ENCODE measurements at regions not wholly inside any gene's neighbourhood (a gene's known extent, or its start where the extent isn't known, plus 50 kb on each side); places are given as distances from the start of the nearest gene placed in this dataset.
"Not testable (repeated sequence)": the region's sequence is repeated elsewhere in the genome, so short reads cannot be mapped to it uniquely, and the experiment has no call there.

DNA sequence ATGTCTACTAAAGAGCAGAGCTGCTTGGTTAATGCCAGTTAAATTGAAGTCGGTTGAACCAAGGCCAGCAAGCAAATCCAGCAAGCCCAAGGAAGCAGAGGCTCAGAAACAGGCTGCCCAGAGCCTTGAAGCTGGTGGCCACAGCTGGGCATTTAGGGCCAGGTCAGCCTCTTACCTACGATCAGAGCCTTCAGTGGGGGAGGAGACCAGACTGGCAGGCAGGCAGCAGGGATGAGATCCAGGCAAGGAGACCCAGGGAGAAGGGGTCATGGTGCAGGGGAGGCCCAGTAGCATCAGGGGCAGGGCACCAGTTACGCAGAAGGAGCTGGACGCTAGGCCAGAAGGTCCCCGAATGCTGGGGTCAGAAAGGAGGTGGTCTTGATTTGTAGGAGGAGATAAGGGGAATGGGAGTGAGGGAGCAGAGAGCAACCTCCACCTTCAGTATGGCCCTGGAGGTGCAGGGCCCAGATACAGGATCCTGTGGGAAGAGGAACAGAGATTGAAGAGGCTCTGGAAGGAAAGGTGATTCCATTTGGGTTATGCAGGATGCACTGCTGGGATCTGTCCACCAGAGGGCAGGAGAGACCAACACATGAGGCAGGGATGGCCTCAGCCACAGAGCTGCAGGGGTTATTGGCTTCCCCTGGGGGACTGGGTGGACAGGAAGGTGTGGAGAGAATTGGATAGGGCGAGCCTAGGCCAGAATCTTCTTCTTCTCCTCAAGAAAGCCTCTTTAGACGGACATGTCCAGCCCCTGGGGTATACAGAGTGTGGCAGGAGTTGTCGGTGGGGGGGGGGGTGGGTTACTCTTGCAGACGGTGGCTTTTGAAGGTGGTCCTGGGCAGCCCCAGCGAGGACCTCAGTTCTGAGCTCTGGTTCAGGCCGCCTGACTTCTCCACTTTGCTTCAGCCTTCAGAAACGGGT lies 132.6 kb upstream of the PODXL start:
- H3K27ac ChIP-seq (ENCODE audit: low read depth): no peak overlapping the region
- 58% methylated on average over 12 of the region's 12 CpGs for WGBS
- no peaks in the 10 kb centered on the region for H3K36me3 ChIP-seq (ENCODE audit: insufficient read depth)
- DNase-seq (ENCODE audit: extremely low spot score): no peak
- H3K4me3 ChIP-seq (ENCODE audit: low read depth, low read length): no peak overlapping the region
- no peaks in the 10 kb centered on the region for H3K4me1 ChIP-seq (ENCODE audit: insufficient read depth)

DNA sequence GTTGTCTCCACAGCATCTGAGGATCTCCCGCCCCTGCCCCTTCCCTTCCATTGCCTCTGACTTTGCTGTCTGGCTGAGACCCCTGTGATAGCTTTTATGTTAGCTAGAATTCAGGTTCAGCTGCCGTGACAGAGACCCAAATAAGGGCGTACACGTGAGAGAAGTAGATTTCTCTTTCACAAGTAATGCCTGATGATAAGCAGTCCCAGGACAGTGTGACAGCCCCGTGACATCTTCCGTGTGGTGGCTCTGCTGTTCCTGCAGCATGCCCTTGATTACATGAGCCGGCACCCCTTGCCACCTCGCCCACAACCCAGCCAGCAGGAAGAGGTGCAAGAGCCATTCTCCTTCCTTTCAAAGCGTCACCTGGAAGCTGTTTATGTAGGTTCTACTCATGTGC lies 130.9 kb upstream of the PODXL start:
- no peak overlapping the region for H3K27ac ChIP-seq (ENCODE audit: low read depth)
- WGBS: 63% methylated on average over 9 of the region's 9 CpGs
- no peaks in the 10 kb centered on the region for H3K36me3 ChIP-seq (ENCODE audit: insufficient read depth)
- no peak for DNase-seq (ENCODE audit: extremely low spot score)
- H3K4me3 ChIP-seq (ENCODE audit: low read depth, low read length): no peak overlapping the region
- H3K4me1 ChIP-seq (ENCODE audit: insufficient read depth): no peaks in the 10 kb centered on the region

DNA sequence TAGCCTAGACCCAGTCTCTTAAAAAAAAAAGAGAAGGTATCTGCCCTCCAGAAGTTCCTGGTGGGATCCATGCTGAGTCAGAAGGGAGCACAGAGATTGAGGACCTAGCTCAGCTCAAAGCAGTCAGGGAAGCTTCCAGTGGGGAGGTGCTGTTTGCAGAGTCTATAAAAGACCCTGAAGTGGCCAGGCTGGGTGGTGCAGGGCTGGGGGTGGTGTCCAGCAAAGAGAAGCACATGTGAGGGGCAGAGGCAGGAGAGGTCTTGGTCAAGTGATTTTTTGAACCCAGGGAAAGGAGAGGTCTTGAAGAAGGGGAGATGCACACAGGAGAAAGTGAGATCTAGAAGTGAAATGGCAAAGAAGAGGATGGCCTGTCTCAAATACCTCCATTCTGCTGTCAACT lies 130.4 kb upstream of the PODXL start:
- Histone ChIP-seq H3K27ac (ENCODE audit: low read depth) (no peak overlapping the region), H3K4me3 (ENCODE audit: low read depth, low read length) (no peak overlapping the region), H3K36me3 (ENCODE audit: insufficient read depth) (no peaks in the 10 kb centered on the region), H3K4me1 (ENCODE audit: insufficient read depth) (no peaks in the 10 kb centered on the region)
- no peak for DNase-seq (ENCODE audit: extremely low spot score)

DNA sequence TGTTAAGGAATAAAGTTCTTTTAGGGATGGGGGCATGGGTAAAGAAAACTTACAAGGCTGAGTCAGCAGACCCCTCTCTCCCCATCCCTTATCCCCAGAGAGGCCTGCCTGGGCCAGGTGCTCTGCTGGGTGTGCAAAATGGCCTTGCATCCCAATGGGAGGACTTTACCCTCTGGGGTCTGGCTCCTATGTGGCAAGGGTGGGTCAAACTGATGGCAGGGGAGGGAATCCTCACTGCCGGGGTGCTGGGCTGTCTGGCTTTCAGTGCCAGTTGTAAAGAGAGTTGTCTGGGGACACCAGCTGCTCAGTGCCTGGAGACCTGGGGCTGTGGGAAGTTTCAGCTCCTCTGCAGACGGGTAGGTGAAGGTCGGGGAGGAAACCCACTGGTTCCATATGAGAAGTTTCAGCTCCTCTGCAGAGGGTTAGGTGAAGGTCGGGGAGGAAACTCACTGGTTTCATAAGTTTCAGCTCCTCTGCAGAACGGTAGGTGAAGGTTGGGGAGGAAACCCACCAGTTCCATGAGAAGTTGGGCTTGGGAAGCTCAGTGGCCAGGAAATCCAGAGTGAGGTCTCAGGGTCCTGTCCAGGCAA lies 127.2 kb upstream of the PODXL start:
- H3K4me1 ChIP-seq (ENCODE audit: insufficient read depth): no peaks in the 10 kb centered on the region
- H3K4me3 ChIP-seq (ENCODE audit: low read depth, low read length): no peak overlapping the region
- no peaks in the 10 kb centered on the region for H3K36me3 ChIP-seq (ENCODE audit: insufficient read depth)
- 84% methylated on average over 5 of the region's 5 CpGs for WGBS
- DNase-seq (ENCODE audit: extremely low spot score): no peak
- no peak overlapping the region for H3K27ac ChIP-seq (ENCODE audit: low read depth)

DNA sequence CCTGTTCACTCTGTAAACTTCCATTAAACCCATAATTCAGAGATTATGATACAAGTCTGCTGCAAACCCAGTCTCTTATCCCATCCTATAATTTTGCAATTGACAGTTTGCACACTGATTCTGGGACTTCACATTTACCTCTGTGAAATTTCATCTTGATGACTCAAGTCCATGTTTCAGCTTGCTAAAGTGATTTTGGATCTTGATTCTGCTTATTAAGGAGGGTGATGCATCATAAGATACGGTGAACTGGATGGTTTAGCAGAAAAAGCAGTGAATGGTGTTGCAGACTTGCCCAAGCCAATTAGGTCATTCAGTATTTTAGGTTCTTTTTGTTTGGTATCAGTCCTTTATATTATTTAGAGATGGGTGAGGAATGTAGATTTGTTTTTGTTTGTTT lies 125.5 kb upstream of the PODXL start:
- 1% methylated on average over 1 of the region's 1 CpG for WGBS
- no peak for DNase-seq (ENCODE audit: extremely low spot score)
- Histone ChIP-seq H3K4me1 (ENCODE audit: insufficient read depth) (no peaks in the 10 kb centered on the region), H3K4me3 (ENCODE audit: low read depth, low read length) (no peak overlapping the region), H3K27ac (ENCODE audit: low read depth) (no peak overlapping the region), H3K36me3 (ENCODE audit: insufficient read depth) (no peaks in the 10 kb centered on the region)

DNA sequence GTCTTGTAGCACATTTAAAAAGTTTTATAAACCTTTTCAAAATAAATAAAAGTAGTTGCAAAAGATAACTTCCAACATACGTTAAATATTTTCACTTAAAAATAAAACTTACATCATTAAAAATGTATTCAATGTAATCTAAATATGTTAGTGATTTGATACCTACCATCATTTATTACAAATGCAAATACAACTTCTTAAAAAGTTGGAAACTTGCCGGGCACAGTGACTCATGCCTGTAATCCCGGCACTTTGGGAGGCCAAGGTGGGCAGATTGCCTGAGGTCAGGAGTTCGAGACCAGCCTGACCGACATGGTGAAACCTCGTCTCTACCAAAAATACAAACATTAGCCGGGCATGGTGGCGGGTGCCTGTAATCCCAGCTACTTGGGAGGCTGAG lies 122.6 kb upstream of the PODXL start:
- H3K4me1 ChIP-seq (ENCODE audit: insufficient read depth); H3K27ac ChIP-seq (ENCODE audit: low read depth); H3K36me3 ChIP-seq (ENCODE audit: insufficient read depth); DNase-seq (ENCODE audit: extremely low spot score); H3K4me3 ChIP-seq (ENCODE audit: low read depth, low read length): not testable (repeated sequence)
- WGBS: 58% methylated on average over 8 of the region's 8 CpGs

DNA sequence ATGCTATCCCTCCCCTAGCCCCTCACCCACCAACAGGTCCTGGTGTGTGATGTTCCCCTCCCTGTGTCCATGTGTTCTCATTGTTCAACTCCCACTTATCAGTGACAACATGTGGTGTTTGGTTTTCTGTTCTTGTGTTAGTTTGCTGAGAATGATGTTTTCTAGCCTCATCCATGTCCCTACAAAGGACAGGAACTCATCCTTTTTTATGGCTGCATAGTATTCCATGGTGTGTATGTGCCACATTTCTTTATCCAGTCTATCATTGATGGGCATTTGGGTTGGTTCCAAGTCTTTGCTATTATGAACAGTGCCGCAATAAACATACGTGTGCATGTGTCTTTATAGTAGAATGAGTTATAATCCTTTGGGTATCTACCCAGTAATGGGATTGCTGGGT lies 120.4 kb upstream of the PODXL start:
- not testable (repeated sequence) for H3K27ac ChIP-seq (ENCODE audit: low read depth); DNase-seq (ENCODE audit: extremely low spot score); H3K4me1 ChIP-seq (ENCODE audit: insufficient read depth); H3K36me3 ChIP-seq (ENCODE audit: insufficient read depth); H3K4me3 ChIP-seq (ENCODE audit: low read depth, low read length)
- 96% methylated on average over 2 of the region's 2 CpGs for WGBS

DNA sequence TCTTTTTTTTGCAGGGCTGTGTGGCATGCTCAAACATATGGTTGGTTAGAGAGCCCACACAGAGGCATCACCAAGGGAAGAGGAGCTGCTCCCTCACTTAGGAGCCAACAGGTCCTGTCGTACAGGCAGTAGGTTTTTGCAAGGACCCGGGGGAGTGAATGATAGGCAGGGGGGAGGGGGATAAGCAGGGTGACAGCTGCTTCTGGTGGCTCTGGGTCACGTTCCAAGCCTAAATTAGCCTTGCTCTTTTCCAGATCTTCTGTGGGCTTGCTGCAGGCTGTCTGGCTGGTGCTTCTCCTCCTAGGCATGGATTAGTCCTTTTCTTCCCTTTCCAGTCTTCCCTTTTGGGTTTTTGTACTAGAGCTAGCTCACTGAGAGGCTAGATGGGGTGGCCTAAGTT lies 117.7 kb upstream of the PODXL start:
- H3K36me3 ChIP-seq (ENCODE audit: insufficient read depth): no peaks in the 10 kb centered on the region
- no peaks in the 10 kb centered on the region for H3K4me1 ChIP-seq (ENCODE audit: insufficient read depth)
- no peak for DNase-seq (ENCODE audit: extremely low spot score)
- no peak overlapping the region for H3K27ac ChIP-seq (ENCODE audit: low read depth)
- no peak overlapping the region for H3K4me3 ChIP-seq (ENCODE audit: low read depth, low read length)
- WGBS: 46% methylated on average over 3 of the region's 3 CpGs

DNA sequence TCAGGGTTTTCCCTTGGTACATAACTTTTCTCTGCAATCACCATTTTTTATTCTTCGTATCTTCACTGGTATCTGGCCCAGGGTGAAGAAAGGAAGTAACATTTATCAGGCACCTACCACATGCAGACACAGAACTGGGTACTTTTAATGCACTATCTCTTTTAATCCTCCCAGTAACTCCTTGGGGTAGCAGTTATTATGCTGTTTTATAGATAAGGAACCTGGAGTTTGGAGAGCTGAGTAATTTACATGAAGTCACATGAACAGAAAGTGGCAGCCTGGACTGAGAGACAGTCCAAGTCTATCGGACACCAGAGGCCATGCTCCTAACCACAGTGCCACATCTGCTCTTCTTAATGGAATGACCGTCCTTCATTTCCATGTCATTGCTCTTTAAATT lies 117.1 kb upstream of the PODXL start:
- H3K27ac ChIP-seq (ENCODE audit: low read depth): no peak overlapping the region
- 67% methylated on average over 3 of the region's 3 CpGs for WGBS
- DNase-seq (ENCODE audit: extremely low spot score): no peak
- no peaks in the 10 kb centered on the region for H3K4me1 ChIP-seq (ENCODE audit: insufficient read depth)
- H3K36me3 ChIP-seq (ENCODE audit: insufficient read depth): no peaks in the 10 kb centered on the region
- H3K4me3 ChIP-seq (ENCODE audit: low read depth, low read length): no peak overlapping the region

DNA sequence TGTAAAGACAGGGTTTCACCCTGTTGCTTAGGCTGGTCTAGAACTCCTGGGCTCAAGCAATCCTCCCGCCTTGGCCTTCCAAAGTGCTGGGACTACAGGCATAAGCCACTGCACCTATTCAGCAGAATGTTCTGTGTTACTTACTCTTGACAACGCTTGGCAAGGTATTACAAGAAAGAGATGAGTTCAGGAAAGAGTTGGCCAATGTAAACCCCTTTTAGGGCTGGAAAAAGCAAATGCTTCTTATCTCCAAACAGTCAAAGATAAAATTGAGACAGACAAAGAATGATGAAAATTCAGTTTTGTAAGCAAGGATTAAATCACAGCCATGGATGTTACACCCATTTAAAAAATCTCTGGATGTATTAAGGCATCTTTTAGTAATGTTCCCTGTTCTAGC lies 114.0 kb upstream of the PODXL start:
- Histone ChIP-seq H3K36me3 (ENCODE audit: insufficient read depth) (no peaks in the 10 kb centered on the region), H3K27ac (ENCODE audit: low read depth) (no peak overlapping the region), H3K4me1 (ENCODE audit: insufficient read depth) (no peaks in the 10 kb centered on the region), H3K4me3 (ENCODE audit: low read depth, low read length) (no peak overlapping the region)
- no peak for DNase-seq (ENCODE audit: extremely low spot score)
- 44% methylated on average over 2 of the region's 2 CpGs for WGBS

DNA sequence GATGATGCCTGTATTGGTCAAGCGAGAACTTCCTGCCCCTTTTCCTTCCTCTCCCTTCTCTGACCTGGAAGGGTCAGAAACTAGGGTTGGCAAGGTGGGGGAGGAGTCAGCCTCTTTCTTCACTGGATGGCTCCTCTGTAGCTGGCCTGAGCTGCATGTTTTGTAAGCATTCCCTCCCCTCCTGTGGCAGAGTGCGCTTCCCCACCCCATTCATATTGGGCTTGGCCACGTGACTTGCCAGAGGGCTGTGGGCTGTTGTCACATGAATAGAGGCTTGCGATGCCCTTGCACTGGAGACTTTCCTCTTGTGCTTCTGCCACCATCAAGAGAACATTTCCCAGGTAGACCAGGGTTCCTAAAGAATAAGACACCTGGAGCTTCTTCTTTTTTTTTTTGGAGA lies 111.3 kb upstream of the PODXL start:
- DNase-seq (ENCODE audit: extremely low spot score): no peak
- Histone ChIP-seq H3K4me1 (ENCODE audit: insufficient read depth) (no peaks in the 10 kb centered on the region), H3K27ac (ENCODE audit: low read depth) (no peak overlapping the region), H3K4me3 (ENCODE audit: low read depth, low read length) (no peak overlapping the region), H3K36me3 (ENCODE audit: insufficient read depth) (no peaks in the 10 kb centered on the region)
- WGBS: 87% methylated on average over 4 of the region's 4 CpGs

DNA sequence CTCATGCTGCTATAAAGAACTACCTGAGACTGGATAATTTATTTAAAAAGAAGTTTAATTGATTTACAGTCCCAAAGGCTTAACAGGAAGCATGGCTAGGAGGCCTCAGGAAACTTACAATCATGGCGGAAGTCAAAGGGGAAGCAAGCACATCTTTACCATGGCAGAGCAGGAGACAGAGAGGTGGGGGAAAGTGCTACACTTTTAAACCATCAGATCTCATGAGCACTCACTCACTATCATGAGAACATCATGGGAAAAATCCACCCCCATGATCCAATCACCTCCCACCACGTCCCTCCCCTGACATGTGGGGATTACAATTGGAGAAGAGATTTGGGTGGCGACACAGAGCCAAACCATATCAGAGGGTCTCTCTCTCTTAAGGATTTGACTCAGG lies 108.6 kb upstream of the PODXL start:
- 84% methylated on average over 3 of the region's 3 CpGs for WGBS
- H3K4me1 ChIP-seq (ENCODE audit: insufficient read depth): no peaks in the 10 kb centered on the region
- no peak overlapping the region for H3K4me3 ChIP-seq (ENCODE audit: low read depth, low read length)
- no peak overlapping the region for H3K27ac ChIP-seq (ENCODE audit: low read depth)
- no peak for DNase-seq (ENCODE audit: extremely low spot score)
- no peaks in the 10 kb centered on the region for H3K36me3 ChIP-seq (ENCODE audit: insufficient read depth)

DNA sequence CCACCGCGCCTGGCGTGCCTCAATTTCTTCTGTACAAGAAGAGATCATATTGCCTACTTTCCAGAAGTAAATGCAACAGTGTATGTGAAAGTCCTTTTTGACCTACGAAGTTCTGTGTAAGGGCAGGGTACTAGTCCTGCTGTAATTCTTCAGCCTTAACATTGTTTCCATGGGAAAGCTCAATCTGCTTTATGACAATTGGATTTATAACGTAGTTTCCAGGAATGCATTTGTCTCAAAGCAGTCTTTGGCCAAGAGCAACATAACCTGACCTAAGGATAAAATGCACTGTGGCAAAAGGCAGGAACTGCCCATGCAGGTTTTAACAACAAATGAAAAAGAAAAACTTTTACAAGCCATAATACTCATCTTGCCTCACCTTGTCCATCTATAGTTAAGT lies 108.1 kb upstream of the PODXL start:
- H3K36me3 ChIP-seq (ENCODE audit: insufficient read depth): no peaks in the 10 kb centered on the region
- 87% methylated on average over 5 of the region's 5 CpGs for WGBS
- no peak for DNase-seq (ENCODE audit: extremely low spot score)
- no peak overlapping the region for H3K27ac ChIP-seq (ENCODE audit: low read depth)
- no peaks in the 10 kb centered on the region for H3K4me1 ChIP-seq (ENCODE audit: insufficient read depth)
- no peak overlapping the region for H3K4me3 ChIP-seq (ENCODE audit: low read depth, low read length)

DNA sequence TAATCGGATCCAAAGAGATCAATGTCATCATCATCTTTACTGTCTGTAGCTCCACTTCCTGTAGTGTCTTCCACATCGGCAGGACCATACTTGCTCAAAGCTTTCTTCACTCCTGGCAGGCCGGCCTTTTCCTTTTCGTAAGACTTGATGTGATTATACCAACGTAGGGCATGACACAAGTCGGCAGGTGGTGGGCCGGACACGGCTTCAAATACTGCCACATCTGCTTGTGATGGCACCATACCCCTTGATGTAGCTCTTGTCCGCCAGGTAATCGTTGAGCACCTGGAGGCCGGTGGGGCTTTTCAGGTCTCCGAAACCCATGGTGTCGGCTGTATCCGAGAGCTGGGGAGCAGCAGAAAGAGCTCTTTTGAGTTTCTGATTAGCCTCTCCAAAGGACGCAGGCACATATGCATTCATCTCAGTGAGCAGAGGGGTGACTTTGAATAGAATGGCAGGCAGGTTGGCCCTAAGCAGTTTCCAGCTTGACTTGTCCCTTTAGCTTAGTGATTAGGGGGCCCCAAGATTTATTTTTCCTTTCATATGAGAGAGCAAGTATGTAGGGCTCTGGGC lies 106.0 kb upstream of the PODXL start:
- 83% methylated on average over 15 of the region's 15 CpGs for WGBS
- H3K27ac ChIP-seq (ENCODE audit: low read depth); H3K4me3 ChIP-seq (ENCODE audit: low read depth, low read length); H3K4me1 ChIP-seq (ENCODE audit: insufficient read depth); DNase-seq (ENCODE audit: extremely low spot score); H3K36me3 ChIP-seq (ENCODE audit: insufficient read depth): not testable (repeated sequence)

All from urinary bladder (tissue), 3 donors.